ENCODE measurements at regions not wholly inside any gene's neighbourhood (a gene's known extent, or its start where the extent isn't known, plus 50 kb on each side); places are given as distances from the start of the nearest gene placed in this dataset.

DNA sequence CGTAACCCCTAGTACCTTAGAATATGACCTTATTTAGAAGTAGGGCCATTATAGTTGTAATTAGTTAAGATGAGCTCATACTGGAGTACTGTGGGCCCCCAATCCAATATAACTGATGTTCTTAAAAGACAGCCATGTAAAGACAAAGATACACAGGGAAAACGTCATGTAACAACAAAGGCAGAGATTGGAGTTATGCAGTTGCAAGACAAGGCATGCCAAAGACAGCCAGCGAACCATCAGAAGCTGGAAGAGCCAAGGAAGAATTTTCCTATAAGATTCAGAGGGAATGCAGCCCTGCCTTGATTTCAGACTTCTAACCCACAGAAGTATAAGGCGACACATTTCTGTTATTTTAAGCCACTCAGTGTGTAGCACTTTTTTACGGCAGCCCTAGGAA lies 55.9 kb upstream of the TLK1 start:
- TF ChIP-seq, protein P1, sequence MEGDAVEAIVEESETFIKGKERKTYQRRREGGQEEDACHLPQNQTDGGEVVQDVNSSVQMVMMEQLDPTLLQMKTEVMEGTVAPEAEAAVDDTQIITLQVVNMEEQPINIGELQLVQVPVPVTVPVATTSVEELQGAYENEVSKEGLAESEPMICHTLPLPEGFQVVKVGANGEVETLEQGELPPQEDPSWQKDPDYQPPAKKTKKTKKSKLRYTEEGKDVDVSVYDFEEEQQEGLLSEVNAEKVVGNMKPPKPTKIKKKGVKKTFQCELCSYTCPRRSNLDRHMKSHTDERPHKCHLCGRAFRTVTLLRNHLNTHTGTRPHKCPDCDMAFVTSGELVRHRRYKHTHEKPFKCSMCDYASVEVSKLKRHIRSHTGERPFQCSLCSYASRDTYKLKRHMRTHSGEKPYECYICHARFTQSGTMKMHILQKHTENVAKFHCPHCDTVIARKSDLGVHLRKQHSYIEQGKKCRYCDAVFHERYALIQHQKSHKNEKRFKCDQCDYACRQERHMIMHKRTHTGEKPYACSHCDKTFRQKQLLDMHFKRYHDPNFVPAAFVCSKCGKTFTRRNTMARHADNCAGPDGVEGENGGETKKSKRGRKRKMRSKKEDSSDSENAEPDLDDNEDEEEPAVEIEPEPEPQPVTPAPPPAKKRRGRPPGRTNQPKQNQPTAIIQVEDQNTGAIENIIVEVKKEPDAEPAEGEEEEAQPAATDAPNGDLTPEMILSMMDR (IDR thresholded peaks at IDR 0.05; ENCODE audit: poor library complexity), result no peak
- TF ChIP-seq EZH2phosphoT487 (IDR thresholded peaks at IDR 0.05; ENCODE audit: low read depth, severe bottlenecking, unreplicated experiment) (no peak), EZH2 (IDR thresholded peaks at IDR 0.05; ENCODE audit: borderline replicate concordance) (no peak)
